Endothelial cell of umbilical vein (primary cell): ENCODE measurements at regions not wholly inside any gene's neighbourhood (a gene's known extent, or its start where the extent isn't known, plus 50 kb on each side); places are given as distances from the start of the nearest gene placed in this dataset.

Source experiments
- BruUV-seq: library from RNA; stranded (reverse); fragments of 400-500 nt; replicated peaks from 2 replicates; lab custom pipeline; 2021; lab: Mats Ljungman, UMichigan
- CTCF ChIA-PET: fragments of 300-600, 350-600 bp; sonication (Branson Sonifier 250); formaldehyde crosslinking; loops from one replicate; lab custom pipeline; 2021; ENCODE audit warnings: antibody characterized with exemption, inconsistent platforms; lab: Charles Lee
- POLR2A ChIA-PET: fragments of 300-600, 350-600 bp; sonication (Branson Sonifier 250); formaldehyde crosslinking; loops from one replicate; lab custom pipeline; 2021; ENCODE audit warnings: antibody characterized with exemption, inconsistent platforms; lab: Charles Lee
- DNase-seq: peaks from one replicate; pipeline ENCODE4 v3.0.0-alpha.2; 2011; ENCODE audit warnings: low read depth, low spot score
- FAIRE-seq: peaks from 2 replicates; lab custom pipeline; 2011; peaks lifted over from hg19 to GRCh38; lab: Jason Lieb, UNC
- H2AFZ ChIP-seq: 2 replicates; pipeline ENCODE4 v1.6.0; 2012; ENCODE audit warnings: low read depth, low read length, control low read depth, inconsistent platforms
- H3K27ac ChIP-seq: 2 replicates; pipeline ENCODE4 v1.5.1; 2011; ENCODE audit warnings: low read depth, mild to moderate bottlenecking, control low read depth, low read length, moderate library complexity; ENCODE audit not compliant: insufficient read depth
- H3K27me3 ChIP-seq, 2 experiments: 2 replicates each; pipeline versions ENCODE4 v1.6.0 to v1.6.1; 2011; ENCODE audit warnings: low read length in 2 of 2, mixed read lengths in 1 of 2; ENCODE audit not compliant: control insufficient read depth in 2 of 2, insufficient read depth in 2 of 2
- H3K36me3 ChIP-seq, 2 experiments: 2 replicates in 1 of 2; 3 replicates in 1 of 2; pipeline ENCODE4 v1.5.1; 2011; ENCODE audit warnings: low read length in 2 of 2, mild to moderate bottlenecking in 1 of 2, moderate library complexity in 1 of 2; ENCODE audit not compliant: control insufficient read depth in 2 of 2, insufficient read depth in 2 of 2; ENCODE audit errors: extremely low read depth in 1 of 2
- H3K4me1 ChIP-seq: 3 replicates; pipeline ENCODE4 v1.5.1; 2011; ENCODE audit warnings: mild to moderate bottlenecking, low read length; ENCODE audit not compliant: control insufficient read depth, insufficient read depth; ENCODE audit errors: extremely low read depth
- H3K4me2 ChIP-seq: 2 replicates; pipeline ENCODE4 v1.6.1; 2011; ENCODE audit warnings: low read length, control low read depth, mixed read lengths; ENCODE audit not compliant: insufficient read depth
- H3K4me3 ChIP-seq, 3 experiments: fragments of 200-600 bp in 1 of 3; sonication (generic), shearing (Covaris generic) in 1 of 3; replicated peaks in 1 of 3; 2 replicates each; pipeline ENCODE4 v1.5.1; 2011 to 2016; ENCODE audit warnings: control low read depth in 3 of 3, low read length in 3 of 3, mild to moderate bottlenecking in 2 of 3, inconsistent platforms in 1 of 3, low read depth in 1 of 3, moderate library complexity in 1 of 3; ENCODE audit not compliant: insufficient read depth in 1 of 3
- H3K79me2 ChIP-seq: 2 replicates; pipeline ENCODE4 v1.6.0; 2012; ENCODE audit warnings: low read length, inconsistent platforms; ENCODE audit not compliant: control insufficient read depth, insufficient read depth
- H3K9ac ChIP-seq: replicated peaks from 2 replicates; pipeline ENCODE3; 2011; ENCODE audit warnings: low read length, control low read depth; ENCODE audit not compliant: insufficient read depth; ENCODE audit errors: extremely low read depth
- H3K9me1 ChIP-seq: replicated peaks from 3 replicates; pipeline ENCODE4 v1.6.0; 2011; ENCODE audit warnings: mild to moderate bottlenecking, low read length; ENCODE audit not compliant: control insufficient read depth, insufficient read depth; ENCODE audit errors: extremely low read depth
- H3K9me3 ChIP-seq: replicated peaks from 2 replicates; pipeline ENCODE4 v1.5.1; 2012; ENCODE audit warnings: low read length, inconsistent platforms; ENCODE audit not compliant: control insufficient read depth, insufficient read depth
- H4K20me1 ChIP-seq: replicated peaks from 2 replicates; pipeline ENCODE3; 2011; ENCODE audit warnings: mild to moderate bottlenecking, low read length; ENCODE audit not compliant: control insufficient read depth, insufficient read depth; ENCODE audit errors: extremely low read depth
- EZH2 ChIP-seq: IDR thresholded peaks from 2 replicates; pipeline ENCODE4 v1.6.1; 2012; ENCODE audit warnings: borderline replicate concordance, low read depth, mild to moderate bottlenecking, moderate library complexity, low read length, inconsistent platforms; ENCODE audit not compliant: severe bottlenecking
- FOS ChIP-seq: IDR thresholded peaks from 2 replicates; pipeline ENCODE4 v1.6.1; 2011; ENCODE audit warnings: mild to moderate bottlenecking, low read length, moderate library complexity, borderline replicate concordance; ENCODE audit not compliant: insufficient read depth
- GATA2 ChIP-seq: IDR thresholded peaks from 2 replicates; pipeline ENCODE4 v1.7.0; 2011; ENCODE audit warnings: low read depth, mild to moderate bottlenecking, moderate library complexity, mixed read lengths, low read length; ENCODE audit not compliant: insufficient read length, insufficient read depth
- JUN ChIP-seq: IDR thresholded peaks from 2 replicates; pipeline ENCODE4 v1.6.1; 2011; ENCODE audit warnings: borderline replicate concordance, low read depth; ENCODE audit not compliant: insufficient read length, insufficient read depth
- MYC ChIP-seq: IDR thresholded peaks from one replicate; pipeline ENCODE4 v1.6.1; 2011; ENCODE audit warnings: mild to moderate bottlenecking, low read depth, low read length
- POLR2A ChIP-seq: IDR thresholded peaks from 2 replicates; pipeline ENCODE4 v1.6.1; 2012; ENCODE audit warnings: low read depth, mild to moderate bottlenecking, control low read depth, low read length
- POLR2AphosphoS5 ChIP-seq: IDR thresholded peaks from 2 replicates; pipeline ENCODE4 v1.6.1; 2012; ENCODE audit warnings: low read depth, mild to moderate bottlenecking, control low read depth, low read length, moderate library complexity; ENCODE audit not compliant: insufficient read depth
- dilution Hi-C: fragments of 300-500 bp; cut with MboI; formaldehyde crosslinking; loops from one replicate; pipeline ENCODE4 v1.15.0; 2019; ENCODE audit warnings: low sequenced_read_pairs; ENCODE audit not compliant: extremely low pct_ligation_motif_present
- intact Hi-C: fragments of 100-400 bp; cut with micrococcal nuclease; formaldehyde crosslinking; loops from one replicate; pipeline ENCODE4 v1.10.0; 2022
- TF ChIP-seq, protein P1 (sequence below), 2 donors: IDR thresholded peaks; 1 replicate in 1 of 2; 2 replicates in 1 of 2; pipeline ENCODE4 v1.5.1; 2011; ENCODE audit warnings: low read length in 2 of 2, mild to moderate bottlenecking in 2 of 2, moderate library complexity in 2 of 2, control low read depth in 1 of 2, inconsistent platforms in 1 of 2, low read depth in 1 of 2; ENCODE audit not compliant: insufficient read depth in 1 of 2; ENCODE audit errors: extremely low read depth in 1 of 2
- TF ChIP-seq, protein P2 (sequence below): IDR thresholded peaks from 2 replicates; pipeline ENCODE4 v1.6.1; 2011; ENCODE audit not compliant: insufficient read depth, insufficient read length

DNA sequence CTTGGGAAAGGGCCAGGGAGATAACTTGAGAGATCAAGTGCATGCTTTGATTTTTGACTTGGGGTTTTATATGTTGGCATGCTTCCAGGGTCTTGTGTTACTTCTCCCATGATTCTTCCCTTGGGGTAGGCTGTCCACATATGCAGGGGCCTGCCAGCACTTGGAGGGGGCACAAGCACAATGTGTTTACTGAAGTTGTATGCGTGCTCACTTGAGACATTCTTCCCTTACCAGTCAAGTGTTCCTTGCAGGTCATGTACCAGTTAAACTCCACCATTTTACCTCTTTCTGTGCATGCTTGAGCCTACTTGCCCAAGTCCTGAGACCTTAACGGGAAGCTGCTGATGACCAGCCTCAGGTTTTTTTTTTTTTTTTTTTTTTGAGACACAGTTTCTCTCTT, 1880.5 kb downstream of the ARAP2 start:
- no peak overlapping the region for H2AFZ ChIP-seq
- H3K27me3 ChIP-seq, result no peaks in the 10 kb centered on the region
- intact Hi-C loops, result no loop called here
- H3K9ac ChIP-seq, result no peak overlapping the region
- dilution Hi-C loops, result no loop called here
- no peak overlapping the region for H3K27ac ChIP-seq
- TF ChIP-seq MYC (no peak), EZH2 (no peak)
- no TSS peak for BruUV-seq
- H3K79me2 ChIP-seq, result no peaks in the 10 kb centered on the region
- no peaks in the 10 kb centered on the region for H4K20me1 ChIP-seq
- H3K9me1 ChIP-seq, result no peaks in the 10 kb centered on the region
- CTCF ChIA-PET, result no interaction called here
- no peaks in the 10 kb centered on the region for H3K9me3 ChIP-seq
- FAIRE-seq (no peak), DNase-seq (no peak)
- no peak overlapping the region for H3K4me2 ChIP-seq
- H3K4me1 ChIP-seq, result no peaks in the 10 kb centered on the region
- H3K36me3 ChIP-seq, result no peaks in the 10 kb centered on the region
- H3K4me3 ChIP-seq, result no peak overlapping the region
- POLR2A ChIA-PET, result no interaction called here

DNA sequence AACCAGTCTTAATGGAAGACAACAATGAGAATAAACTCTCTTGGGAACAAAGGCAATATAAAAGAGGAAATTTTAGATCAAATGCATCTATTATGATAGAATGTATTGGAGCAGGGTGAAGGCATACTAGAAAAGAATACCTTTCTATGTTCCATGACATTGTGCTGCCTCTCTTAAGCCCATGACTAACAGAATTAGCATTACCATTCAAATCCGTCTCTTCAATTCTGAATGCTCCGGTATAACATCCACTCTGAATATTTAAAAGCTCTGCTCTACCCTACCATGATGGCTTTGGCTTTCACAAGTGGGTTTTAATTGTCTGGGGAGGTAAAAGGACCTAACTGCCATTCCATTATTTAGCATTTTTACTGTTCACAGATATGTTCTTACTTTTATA, 1878.4 kb downstream of the ARAP2 start:
- no peaks in the 10 kb centered on the region for H4K20me1 ChIP-seq
- dilution Hi-C loops (no loop called here), intact Hi-C loops (no loop called here)
- H3K9ac ChIP-seq, result no peak overlapping the region
- no peaks in the 10 kb centered on the region for H3K9me3 ChIP-seq
- no peak overlapping the region for H3K4me3 ChIP-seq
- H3K27me3 ChIP-seq, result no peaks in the 10 kb centered on the region
- POLR2A ChIA-PET, result no interaction called here
- CTCF ChIA-PET, result no interaction called here
- no peak overlapping the region for H2AFZ ChIP-seq
- H3K4me2 ChIP-seq, result no peak overlapping the region
- no TSS peak for BruUV-seq
- no peaks in the 10 kb centered on the region for H3K79me2 ChIP-seq
- FAIRE-seq (no peak), DNase-seq (no peak)
- H3K27ac ChIP-seq, result no peak overlapping the region
- no peaks in the 10 kb centered on the region for H3K36me3 ChIP-seq
- no peaks in the 10 kb centered on the region for H3K4me1 ChIP-seq
- H3K9me1 ChIP-seq, result no peaks in the 10 kb centered on the region
- TF ChIP-seq MYC (no peak), FOS (no peak), POLR2AphosphoS5 (no peak), GATA2 (no peak), POLR2A (no peak), EZH2 (no peak), JUN (no peak)
- TF ChIP-seq, protein P1, sequence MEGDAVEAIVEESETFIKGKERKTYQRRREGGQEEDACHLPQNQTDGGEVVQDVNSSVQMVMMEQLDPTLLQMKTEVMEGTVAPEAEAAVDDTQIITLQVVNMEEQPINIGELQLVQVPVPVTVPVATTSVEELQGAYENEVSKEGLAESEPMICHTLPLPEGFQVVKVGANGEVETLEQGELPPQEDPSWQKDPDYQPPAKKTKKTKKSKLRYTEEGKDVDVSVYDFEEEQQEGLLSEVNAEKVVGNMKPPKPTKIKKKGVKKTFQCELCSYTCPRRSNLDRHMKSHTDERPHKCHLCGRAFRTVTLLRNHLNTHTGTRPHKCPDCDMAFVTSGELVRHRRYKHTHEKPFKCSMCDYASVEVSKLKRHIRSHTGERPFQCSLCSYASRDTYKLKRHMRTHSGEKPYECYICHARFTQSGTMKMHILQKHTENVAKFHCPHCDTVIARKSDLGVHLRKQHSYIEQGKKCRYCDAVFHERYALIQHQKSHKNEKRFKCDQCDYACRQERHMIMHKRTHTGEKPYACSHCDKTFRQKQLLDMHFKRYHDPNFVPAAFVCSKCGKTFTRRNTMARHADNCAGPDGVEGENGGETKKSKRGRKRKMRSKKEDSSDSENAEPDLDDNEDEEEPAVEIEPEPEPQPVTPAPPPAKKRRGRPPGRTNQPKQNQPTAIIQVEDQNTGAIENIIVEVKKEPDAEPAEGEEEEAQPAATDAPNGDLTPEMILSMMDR (IDR thresholded peaks at IDR 0.05; ENCODE audit: extremely low read depth in 1 of 2, insufficient read depth in 1 of 2, low read depth in 1 of 2, low read length in 2 of 2), result no peak
- TF ChIP-seq, protein P2, sequence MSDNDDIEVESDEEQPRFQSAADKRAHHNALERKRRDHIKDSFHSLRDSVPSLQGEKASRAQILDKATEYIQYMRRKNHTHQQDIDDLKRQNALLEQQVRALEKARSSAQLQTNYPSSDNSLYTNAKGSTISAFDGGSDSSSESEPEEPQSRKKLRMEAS, result no peak
